GM12891 (cell line): ENCODE measurements at regions not wholly inside any gene's neighbourhood (a gene's known extent, or its start where the extent isn't known, plus 50 kb on each side); places are given as distances from the start of the nearest gene placed in this dataset.

ENCODE experiments used
- POLR2A ChIP-seq: IDR thresholded peaks from 2 replicates; pipeline ENCODE4 v1.6.1; 2011; ENCODE audit warnings: low read depth, low read length, control low read depth
- POLR2AphosphoS5 ChIP-seq: IDR thresholded peaks from 2 replicates; pipeline ENCODE4 v1.6.1; 2011; ENCODE audit warnings: low read depth, low read length, control low read depth

GRCh38 chrX:96445531-96446065 is 239.0 kb upstream of the DIAPH2 start:
- TF ChIP-seq POLR2A (no peak), POLR2AphosphoS5 (no peak)
